Epithelial cell of esophagus (primary cell): ENCODE measurements at regions not wholly inside any gene's neighbourhood (a gene's known extent, or its start where the extent isn't known, plus 50 kb on each side); places are given as distances from the start of the nearest gene placed in this dataset.
A peak's percentile ranks its signal among the peaks of the same experiment; 100 is the strongest.

Experiments used
- DNase-seq: peaks from one replicate; pipeline ENCODE4 v3.0.0; 2010; ENCODE audit warnings: low read depth
- H3K4me3 ChIP-seq: 2 replicates; pipeline ENCODE4 v1.5.1; 2011; ENCODE audit warnings: mild to moderate bottlenecking, low read length, control low read depth
- TF ChIP-seq, protein P1 (sequence below): IDR thresholded peaks from 2 replicates; pipeline ENCODE4 v1.5.1; 2011; ENCODE audit warnings: low read depth, mild to moderate bottlenecking, low read length, control low read depth, inconsistent platforms; ENCODE audit not compliant: insufficient read depth; ENCODE audit errors: missing control alignments

DNA sequence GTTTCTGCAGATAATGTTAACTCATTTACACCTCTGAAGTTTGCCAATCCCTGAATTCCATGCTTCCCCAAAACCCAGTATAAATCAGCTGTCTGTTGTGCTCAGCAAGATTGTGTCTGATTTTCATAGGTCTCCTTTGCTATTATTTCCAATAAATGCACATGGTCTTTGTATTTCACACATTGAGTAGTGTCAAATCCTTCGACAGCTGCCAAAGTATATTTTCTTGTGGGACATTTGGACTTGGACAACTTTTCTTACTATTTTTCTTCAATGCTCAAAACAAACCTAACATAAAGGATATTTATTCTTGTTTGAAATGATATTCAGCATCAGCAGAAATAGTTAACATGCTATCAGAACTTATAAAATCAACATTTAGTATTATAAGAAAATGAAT is 406.1 kb upstream of the OR4E1 start:
- no peak overlapping the region for H3K4me3 ChIP-seq
- TF ChIP-seq, protein P1, sequence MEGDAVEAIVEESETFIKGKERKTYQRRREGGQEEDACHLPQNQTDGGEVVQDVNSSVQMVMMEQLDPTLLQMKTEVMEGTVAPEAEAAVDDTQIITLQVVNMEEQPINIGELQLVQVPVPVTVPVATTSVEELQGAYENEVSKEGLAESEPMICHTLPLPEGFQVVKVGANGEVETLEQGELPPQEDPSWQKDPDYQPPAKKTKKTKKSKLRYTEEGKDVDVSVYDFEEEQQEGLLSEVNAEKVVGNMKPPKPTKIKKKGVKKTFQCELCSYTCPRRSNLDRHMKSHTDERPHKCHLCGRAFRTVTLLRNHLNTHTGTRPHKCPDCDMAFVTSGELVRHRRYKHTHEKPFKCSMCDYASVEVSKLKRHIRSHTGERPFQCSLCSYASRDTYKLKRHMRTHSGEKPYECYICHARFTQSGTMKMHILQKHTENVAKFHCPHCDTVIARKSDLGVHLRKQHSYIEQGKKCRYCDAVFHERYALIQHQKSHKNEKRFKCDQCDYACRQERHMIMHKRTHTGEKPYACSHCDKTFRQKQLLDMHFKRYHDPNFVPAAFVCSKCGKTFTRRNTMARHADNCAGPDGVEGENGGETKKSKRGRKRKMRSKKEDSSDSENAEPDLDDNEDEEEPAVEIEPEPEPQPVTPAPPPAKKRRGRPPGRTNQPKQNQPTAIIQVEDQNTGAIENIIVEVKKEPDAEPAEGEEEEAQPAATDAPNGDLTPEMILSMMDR, result no peak
- DNase-seq, result no peak

DNA sequence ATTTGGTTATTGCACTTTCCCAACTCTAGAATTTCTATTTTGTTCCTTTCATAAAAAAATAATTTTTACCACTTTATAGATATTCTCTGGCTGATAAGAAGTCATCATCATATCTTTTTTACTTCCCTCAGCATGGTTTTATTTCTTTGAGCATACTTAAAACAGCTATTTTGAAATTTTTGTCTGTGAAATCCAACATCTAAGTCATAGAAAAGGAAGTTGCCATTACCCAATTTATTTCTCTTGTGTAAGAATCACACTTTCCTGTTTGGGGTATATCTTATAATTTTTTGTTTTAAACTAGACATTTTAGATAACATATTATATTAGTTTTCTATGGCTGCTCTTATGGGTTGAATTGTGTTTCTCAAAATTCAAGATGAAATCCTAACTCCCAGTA is 400.2 kb upstream of the OR4E1 start:
- TF ChIP-seq, protein P1, result no peak
- H3K4me3 ChIP-seq, result no peak overlapping the region
- no peak for DNase-seq

- no peak overlapping the region for H3K4me3 ChIP-seq
- no peak for DNase-seq
- TF ChIP-seq, protein P1, result no peak
These were observed 397.4 kb upstream of the OR4E1 start for GRCh38 chr14:22071006-22071405.

GRCh38 chr14:22070119-22070982 is 396.7 kb upstream of the OR4E1 start:
- DNase-seq, result peak; percentile 8
- no peak overlapping the region for H3K4me3 ChIP-seq
- TF ChIP-seq, protein P1, result no peak

DNA sequence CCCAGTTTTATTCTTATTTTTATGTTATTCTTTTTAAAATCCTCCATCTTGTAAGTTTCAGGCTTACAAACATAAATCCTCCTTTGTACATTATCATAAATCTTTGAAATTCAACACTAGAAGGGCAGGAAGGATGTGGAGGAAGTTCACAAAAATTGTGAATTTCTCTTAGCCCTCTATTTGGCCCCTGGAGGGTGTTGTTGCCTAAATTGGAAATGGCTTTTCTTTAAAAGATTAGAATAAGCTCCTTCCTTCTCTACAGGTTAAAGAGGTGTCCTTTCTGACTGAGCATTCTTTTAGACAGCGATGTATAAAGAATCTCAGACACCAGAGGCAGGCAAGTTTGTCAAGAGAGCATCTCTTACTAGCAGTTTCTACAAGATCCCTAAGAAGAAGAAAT is 391.7 kb upstream of the OR4E1 start:
- TF ChIP-seq, protein P1, result no peak
- DNase-seq, result no peak
- H3K4me3 ChIP-seq, result no peak overlapping the region

DNA sequence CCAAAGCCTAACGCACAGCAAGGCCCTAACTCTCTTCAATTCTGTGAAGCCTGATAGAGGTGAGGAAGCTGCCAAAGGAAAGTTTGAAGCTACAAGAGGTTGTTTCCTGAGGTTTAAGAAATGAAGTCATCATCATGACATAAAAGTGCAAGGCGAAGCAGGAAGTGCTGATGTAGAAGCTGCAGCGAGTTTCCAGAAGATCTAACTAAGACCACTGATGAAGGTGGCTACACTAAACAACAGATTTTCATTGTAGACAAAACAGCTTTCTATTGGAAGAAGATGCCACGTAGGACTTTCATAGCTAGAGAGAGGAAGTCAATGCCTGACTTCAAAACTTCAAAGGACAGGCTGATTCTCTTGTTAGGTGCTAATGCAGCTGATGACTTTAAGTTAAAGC is 385.6 kb upstream of the OR4E1 start:
- no peak for DNase-seq
- TF ChIP-seq, protein P1, result no peak
- H3K4me3 ChIP-seq, result no peak overlapping the region

- H3K4me3 ChIP-seq, result no peak overlapping the region
- peak; percentile 43 for DNase-seq
- TF ChIP-seq, protein P1, result no peak
These were observed 379.2 kb upstream of the OR4E1 start for GRCh38 chr14:22052795-22053194.
